IMR-90 (cell line): ENCODE measurements at regions not wholly inside any gene's neighbourhood (a gene's known extent, or its start where the extent isn't known, plus 50 kb on each side); places are given as distances from the start of the nearest gene placed in this dataset.

Experiments
- ATAC-seq: fragments of 200-7000 bp; cut with Tn5 transposase; 2 replicates; pipeline ENCODE4 v1.9.1; 2020; ENCODE audit warnings: low read depth, mild to moderate bottlenecking, moderate library complexity
- BruUV-seq: library from RNA; stranded (reverse); fragments of 400-500 nt; replicated peaks from 2 replicates; lab custom pipeline; 2021; lab: Mats Ljungman, UMichigan
- CTCF ChIA-PET: fragments of 300-600 bp; formaldehyde crosslinking; extraction: SDS; loops from one replicate; lab custom pipeline; 2021; ENCODE audit warnings: antibody characterized with exemption; lab: Yijun Ruan, JAX
- POLR2A ChIA-PET: fragments of 300-600 bp; sonication (Branson Sonifier 250); formaldehyde crosslinking; loops from one replicate; lab custom pipeline; 2022; ENCODE audit warnings: antibody characterized with exemption; ENCODE audit not compliant: unreplicated experiment; lab: Charles Lee
- DNase-seq: peaks from one replicate; pipeline ENCODE4 v3.0.0; 2013
- H2AFZ ChIP-seq: replicated peaks from 2 replicates; pipeline ENCODE3; 2013; ENCODE audit warnings: low read length, mild to moderate bottlenecking; ENCODE audit not compliant: poor library complexity
- H2AK5ac ChIP-seq: 2 replicates; pipeline ENCODE4 v1.6.1; 2013; ENCODE audit warnings: low read depth, low read length, inconsistent platforms
- H2AK9ac ChIP-seq: replicated peaks from 2 replicates; pipeline ENCODE3; 2013; ENCODE audit warnings: mild to moderate bottlenecking, low read depth, low read length, moderate library complexity; ENCODE audit not compliant: poor library complexity
- H2BK120ac ChIP-seq: 2 replicates; pipeline ENCODE4 v1.6.1; 2013; ENCODE audit warnings: low read depth, low read length, inconsistent platforms
- H2BK15ac ChIP-seq: 3 replicates; pipeline ENCODE4 v1.6.1; 2013; ENCODE audit warnings: low read depth, low read length, inconsistent platforms
- H2BK20ac ChIP-seq: 2 replicates; pipeline ENCODE4 v1.6.1; 2013; ENCODE audit warnings: low read depth, mild to moderate bottlenecking, inconsistent platforms, low read length, moderate library complexity
- H2BK5ac ChIP-seq: 2 replicates; pipeline ENCODE4 v1.6.1; 2013; ENCODE audit warnings: mild to moderate bottlenecking, low read depth, low read length, inconsistent platforms; ENCODE audit not compliant: poor library complexity, severe bottlenecking
- H3K14ac ChIP-seq: replicated peaks from 2 replicates; pipeline ENCODE4 v1.6.1; 2013; ENCODE audit warnings: low read depth, low read length, inconsistent platforms
- H3K18ac ChIP-seq: 2 replicates; pipeline ENCODE4 v1.6.1; 2013; ENCODE audit warnings: low read depth, low read length, control low read depth
- H3K23ac ChIP-seq: 2 replicates; pipeline ENCODE4 v1.6.1; 2013; ENCODE audit warnings: low read depth, low read length, inconsistent platforms
- H3K27ac ChIP-seq: 2 replicates; pipeline ENCODE4 v1.5.1; 2013; ENCODE audit warnings: mild to moderate bottlenecking, control low read depth, low read length; ENCODE audit not compliant: insufficient read depth
- H3K27me3 ChIP-seq: 2 replicates; pipeline ENCODE4 v1.6.1; 2013; ENCODE audit warnings: low read length; ENCODE audit not compliant: control insufficient read depth, insufficient read depth
- H3K36me3 ChIP-seq: 2 replicates; pipeline ENCODE4 v1.6.1; 2013; ENCODE audit warnings: low read length, mixed read lengths; ENCODE audit not compliant: control insufficient read depth, insufficient read depth
- H3K4ac ChIP-seq: 2 replicates; pipeline ENCODE4 v1.6.1; 2013; ENCODE audit warnings: low read depth, low read length, inconsistent platforms
- H3K4me1 ChIP-seq: 2 replicates; pipeline ENCODE4 v1.6.1; 2013; ENCODE audit warnings: low read length, mixed read lengths; ENCODE audit not compliant: control insufficient read depth, insufficient read depth
- H3K4me2 ChIP-seq: 2 replicates; pipeline ENCODE4 v1.6.1; 2013; ENCODE audit warnings: low read depth, mild to moderate bottlenecking, control low read depth, low read length, moderate library complexity
- H3K4me3 ChIP-seq: 2 replicates; pipeline ENCODE4 v1.5.1; 2013; ENCODE audit warnings: low read depth, mild to moderate bottlenecking, control low read depth, low read length, moderate library complexity; ENCODE audit not compliant: insufficient read depth
- H3K56ac ChIP-seq: 2 replicates; pipeline ENCODE4 v1.6.1; 2013; ENCODE audit warnings: low read length, inconsistent platforms; ENCODE audit not compliant: insufficient read depth; ENCODE audit errors: extremely low read depth
- H3K79me1 ChIP-seq, 2 experiments: 2 replicates each; pipeline ENCODE4 v1.6.1; 2013; ENCODE audit warnings: low read length in 2 of 2, inconsistent platforms in 1 of 2, low read depth in 1 of 2
- H3K9ac ChIP-seq: 2 replicates; pipeline ENCODE4 v1.6.1; 2013; ENCODE audit warnings: low read depth, low read length, control low read depth
- H3K9me1 ChIP-seq: 2 replicates; pipeline ENCODE4 v1.6.1; 2013; ENCODE audit warnings: low read length, inconsistent platforms; ENCODE audit not compliant: insufficient read depth
- H3K9me3 ChIP-seq: 2 replicates; pipeline ENCODE4 v1.6.1; 2013; ENCODE audit warnings: low read length; ENCODE audit not compliant: control insufficient read depth, insufficient read depth
- H4K20me1 ChIP-seq: 2 replicates; pipeline ENCODE4 v1.6.1; 2013; ENCODE audit warnings: low read length, inconsistent platforms; ENCODE audit not compliant: insufficient read depth
- H4K5ac ChIP-seq: 2 replicates; pipeline ENCODE4 v1.6.1; 2013; ENCODE audit warnings: mild to moderate bottlenecking, low read depth, low read length, control low read depth
- H4K8ac ChIP-seq, 2 experiments: 2 replicates each; pipeline ENCODE4 v1.6.1; 2013; ENCODE audit warnings: low read depth in 2 of 2, low read length in 2 of 2, control low read depth in 1 of 2, inconsistent platforms in 1 of 2
- H4K91ac ChIP-seq: 2 replicates; pipeline ENCODE4 v1.6.1; 2013; ENCODE audit warnings: low read depth, low read length, inconsistent platforms; ENCODE audit not compliant: insufficient read depth
- CHD1 ChIP-seq: IDR thresholded peaks from 2 replicates; pipeline ENCODE4 v1.6.1; 2012; ENCODE audit warnings: low read depth, low read length, improper control_type of control experiment
- CTCF ChIP-seq: conservative IDR thresholded peaks from 2 replicates; pipeline ENCODE4 v1.5.1; 2012; ENCODE audit warnings: mild to moderate bottlenecking, low read depth, low read length, improper control_type of control experiment
- ELK1 ChIP-seq: fragments of 150-350 bp; IDR thresholded peaks from 2 replicates; pipeline ENCODE4 v1.6.1; 2016; ENCODE audit warnings: low read depth, mild to moderate bottlenecking, low read length, moderate library complexity, borderline replicate concordance
- MAFK ChIP-seq: IDR thresholded peaks from 2 replicates; pipeline ENCODE4 v1.6.1; 2012; ENCODE audit warnings: low read depth, low read length, improper control_type of control experiment
- MAZ ChIP-seq: IDR thresholded peaks from 2 replicates; pipeline ENCODE4 v1.6.1; 2012; ENCODE audit warnings: low read depth, mild to moderate bottlenecking, low read length, improper control_type of control experiment, moderate library complexity, borderline replicate concordance
- MXI1 ChIP-seq: IDR thresholded peaks from 2 replicates; pipeline ENCODE4 v1.6.1; 2012; ENCODE audit warnings: low read depth, mild to moderate bottlenecking, low read length, moderate library complexity, borderline replicate concordance
- SMC3 ChIP-seq: fragments of 150-350 bp; IDR thresholded peaks from 2 replicates; pipeline ENCODE4 v1.6.1; 2016; ENCODE audit warnings: low read depth, mild to moderate bottlenecking, antibody characterized with exemption, low read length, moderate library complexity
- WGBS, 2 experiments: methylation state at CpG; one replicate each; pipeline versions ENCODE4 v1.1.5 to v1.1.7; 2013; ENCODE audit warnings: missing lambda C conversion rate in 2 of 2; ENCODE audit not compliant: insufficient read length in 1 of 2; ENCODE audit errors: extremely low coverage in 2 of 2; 5-methylcytosine and 5-hydroxymethylcytosine counted together
- dilution Hi-C: fragments of 300-500 bp; cut with HindIII; formaldehyde crosslinking; loops from one replicate; pipeline ENCODE4 v1.14.3; 2018; ENCODE audit warnings: low sequenced_read_pairs; ENCODE audit not compliant: unreplicated experiment
- in situ Hi-C: fragments of 300-500 bp; cut with MboI; formaldehyde crosslinking; loops from 3 replicates; pipeline ENCODE4 v1.14.3; 2019; ENCODE audit warnings: low sequenced_read_pairs, inconsistent platforms, mixed read lengths
- intact Hi-C: fragments of 100-400 bp; cut with micrococcal nuclease; formaldehyde crosslinking; loops from 2 replicates; pipeline ENCODE4 v1.10.0; 2022

- no peaks in the 10 kb centered on the region for H3K79me1 ChIP-seq
- no TSS peak for BruUV-seq
- no peak overlapping the region for H4K5ac ChIP-seq
- no peak overlapping the region for H4K91ac ChIP-seq
- H3K9ac ChIP-seq, result no peak overlapping the region
- H2BK20ac ChIP-seq, result no peak overlapping the region
- no peaks in the 10 kb centered on the region for H3K9me1 ChIP-seq
- no peak overlapping the region for H2AK9ac ChIP-seq
- DNase-seq, result no peak
- CTCF ChIA-PET, result no interaction called here
- H4K20me1 ChIP-seq, result no peaks in the 10 kb centered on the region
- no peak overlapping the region for H2BK5ac ChIP-seq
- no peaks in the 10 kb centered on the region for H3K36me3 ChIP-seq
- dilution Hi-C loops (no loop called here), in situ Hi-C loops (no loop called here), intact Hi-C loops (no loop called here)
- POLR2A ChIA-PET, result no interaction called here
- H3K56ac ChIP-seq, result no peak overlapping the region
- no CpG with 5 or more reads among the region's 2 CpGs for WGBS, 2 experiments
- peaks cover 6% of the 10 kb centered on the region; the same call in 1 of the 2 replicates for H3K9me3 ChIP-seq
- no peak overlapping the region for H3K4me2 ChIP-seq
- no peaks in the 10 kb centered on the region for H3K4me1 ChIP-seq
- H2BK120ac ChIP-seq, result no peak overlapping the region
- no peak overlapping the region for H3K23ac ChIP-seq
- TF ChIP-seq MAZ (no peak), SMC3 (no peak), MAFK (no peak), CHD1 (no peak), CTCF (no peak), ELK1 (no peak), MXI1 (no peak)
- no peak overlapping the region for H2BK15ac ChIP-seq
- H3K18ac ChIP-seq, result no peak overlapping the region
- no peak overlapping the region for H2AFZ ChIP-seq
- H4K8ac ChIP-seq, result no peak overlapping the region
- no peak overlapping the region for H3K4ac ChIP-seq
- H3K14ac ChIP-seq, result no peak overlapping the region
- H3K27ac ChIP-seq, result no peak overlapping the region
- no peak overlapping the region for H3K4me3 ChIP-seq
- ATAC-seq, result no peak
- no peak overlapping the region for H2AK5ac ChIP-seq
- H3K27me3 ChIP-seq, result no peaks in the 10 kb centered on the region
Observed at GRCh38 chr2:103459283-103459682, 697.5 kb downstream of the TMEM182 start.
